GM10266 (cell line): ENCODE measurements at regions not wholly inside any gene's neighbourhood (a gene's known extent, or its start where the extent isn't known, plus 50 kb on each side); places are given as distances from the start of the nearest gene placed in this dataset.

Source experiments
- DNase-seq: peaks from one replicate; pipeline ENCODE4 v3.0.0; 2012; ENCODE audit errors: extremely low spot score
- CTCF ChIP-seq: IDR thresholded peaks from 2 replicates; pipeline ENCODE4 v1.5.1; 2012; ENCODE audit warnings: mild to moderate bottlenecking, low read depth; ENCODE audit not compliant: control insufficient read depth, insufficient read depth; ENCODE audit errors: missing control alignments

- no peak for DNase-seq
- TF ChIP-seq CTCF, result no peak
These were observed 263.6 kb downstream of the SS18 start for GRCh38 chr18:25826823-25827222.

GRCh38 chr18:25825979-25826776 is 264.2 kb downstream of the SS18 start:
- TF ChIP-seq CTCF, result no peak
- no peak for DNase-seq

- TF ChIP-seq CTCF, result no peak
- no peak for DNase-seq
These were observed 265.4 kb downstream of the SS18 start for GRCh38 chr18:25825056-25825455.

- no peak for TF ChIP-seq CTCF
- no peak for DNase-seq
These were observed 270.6 kb downstream of the SS18 start for GRCh38 chr18:25819746-25820363.

GRCh38 chr18:25818505-25818904 is 271.9 kb downstream of the SS18 start:
- DNase-seq, result no peak
- no peak for TF ChIP-seq CTCF

GRCh38 chr18:25817546-25818237 is 272.7 kb downstream of the SS18 start:
- no peak for DNase-seq
- TF ChIP-seq CTCF, result no peak
